HFF-Myc (cell line): ENCODE measurements at regions not wholly inside any gene's neighbourhood (a gene's known extent, or its start where the extent isn't known, plus 50 kb on each side); places are given as distances from the start of the nearest gene placed in this dataset.

ENCODE experiments used
- DNase-seq: peaks from one replicate; pipeline ENCODE4 v3.0.0-alpha.2; 2011; ENCODE audit warnings: low read depth; ENCODE audit errors: extremely low read depth
- H3K4me3 ChIP-seq: replicated peaks from 2 replicates; pipeline ENCODE4 v1.5.1; 2011; ENCODE audit warnings: low read depth, mild to moderate bottlenecking, control low read depth, low read length
- CTCF ChIP-seq: IDR thresholded peaks from 2 replicates; pipeline ENCODE4 v1.5.1; 2012; ENCODE audit warnings: mild to moderate bottlenecking, low read depth, low read length, control low read depth; ENCODE audit errors: missing control alignments

DNA sequence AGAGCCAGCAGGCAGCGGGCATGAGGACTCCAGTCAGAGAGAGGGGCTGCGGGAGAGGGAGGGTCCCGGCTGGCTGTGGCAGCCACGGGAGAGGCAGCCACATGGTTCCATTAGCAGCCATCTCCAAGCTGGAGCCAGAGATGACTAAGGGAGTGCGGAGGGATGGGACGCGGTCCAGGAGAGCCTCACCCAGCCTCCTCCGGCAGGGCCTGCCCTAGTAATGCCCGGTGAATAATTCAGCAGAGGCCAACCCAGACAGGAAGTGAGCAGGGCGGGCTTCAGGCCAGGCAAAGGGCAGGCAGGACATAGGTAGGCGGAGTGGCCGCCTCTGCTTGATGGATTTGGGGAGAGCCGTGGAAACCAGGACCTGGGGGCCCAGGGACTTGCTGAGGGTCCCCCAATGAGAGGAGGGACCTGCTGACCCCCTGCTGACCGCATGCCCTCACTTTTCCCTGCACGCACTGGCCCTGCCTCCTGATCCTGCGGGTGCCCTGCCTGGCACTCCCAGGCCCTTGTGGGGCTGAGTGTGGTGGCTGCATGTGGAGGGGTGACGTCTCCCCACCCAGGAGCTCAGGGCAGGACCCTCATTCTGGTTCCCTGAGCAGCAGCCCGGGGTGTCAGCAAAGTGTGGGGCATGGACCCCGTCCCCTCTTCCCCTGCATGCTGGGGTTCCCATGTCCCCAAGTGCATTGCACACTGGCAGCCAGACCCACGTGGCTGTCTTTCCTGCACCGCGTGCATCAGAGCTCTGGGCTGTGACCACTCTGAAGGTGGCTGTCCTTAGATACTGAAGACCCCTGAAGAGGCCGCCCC lies 51.8 kb upstream of the SLCO4A1 start:
- TF ChIP-seq CTCF, result no peak
- no peak for DNase-seq

GRCh38 chr20:62591122-62591468 lies 51.2 kb upstream of the SLCO4A1 start:
- no peak for DNase-seq
- no peak for TF ChIP-seq CTCF
- H3K4me3 ChIP-seq, result no peak overlapping the region

More for the DNA sequence above, 51.8 kb upstream of the SLCO4A1 start:
- H3K4me3 ChIP-seq, result no peak overlapping the region

- H3K4me3 ChIP-seq, result no peak overlapping the region
- no peak for TF ChIP-seq CTCF
- DNase-seq, result no peak
Measured at GRCh38 chr20:62591591-62591990, 50.7 kb upstream of the SLCO4A1 start.
